Endothelial cell of umbilical vein (primary cell): ENCODE measurements at regions not wholly inside any gene's neighbourhood (a gene's known extent, or its start where the extent isn't known, plus 50 kb on each side); places are given as distances from the start of the nearest gene placed in this dataset.

Source experiments
- BruUV-seq: library from RNA; stranded (reverse); fragments of 400-500 nt; replicated peaks from 2 replicates; lab custom pipeline; 2021; lab: Mats Ljungman, UMichigan
- CTCF ChIA-PET: fragments of 300-600, 350-600 bp; sonication (Branson Sonifier 250); formaldehyde crosslinking; loops from one replicate; lab custom pipeline; 2021; ENCODE audit warnings: antibody characterized with exemption, inconsistent platforms; lab: Charles Lee
- POLR2A ChIA-PET: fragments of 300-600, 350-600 bp; sonication (Branson Sonifier 250); formaldehyde crosslinking; loops from one replicate; lab custom pipeline; 2021; ENCODE audit warnings: antibody characterized with exemption, inconsistent platforms; lab: Charles Lee
- DNase-seq: peaks from one replicate; pipeline ENCODE4 v3.0.0-alpha.2; 2011; ENCODE audit warnings: low read depth, low spot score
- FAIRE-seq: peaks from 2 replicates; lab custom pipeline; 2011; peaks lifted over from hg19 to GRCh38; lab: Jason Lieb, UNC
- H2AFZ ChIP-seq: 2 replicates; pipeline ENCODE4 v1.6.0; 2012; ENCODE audit warnings: low read depth, low read length, control low read depth, inconsistent platforms
- H3K27ac ChIP-seq: 2 replicates; pipeline ENCODE4 v1.5.1; 2011; ENCODE audit warnings: low read depth, mild to moderate bottlenecking, control low read depth, low read length, moderate library complexity; ENCODE audit not compliant: insufficient read depth
- H3K27me3 ChIP-seq, 2 experiments: 2 replicates each; pipeline versions ENCODE4 v1.6.0 to v1.6.1; 2011; ENCODE audit warnings: low read length in 2 of 2, mixed read lengths in 1 of 2; ENCODE audit not compliant: control insufficient read depth in 2 of 2, insufficient read depth in 2 of 2
- H3K36me3 ChIP-seq, 2 experiments: 2 replicates in 1 of 2; 3 replicates in 1 of 2; pipeline ENCODE4 v1.5.1; 2011; ENCODE audit warnings: low read length in 2 of 2, mild to moderate bottlenecking in 1 of 2, moderate library complexity in 1 of 2; ENCODE audit not compliant: control insufficient read depth in 2 of 2, insufficient read depth in 2 of 2; ENCODE audit errors: extremely low read depth in 1 of 2
- H3K4me1 ChIP-seq: 3 replicates; pipeline ENCODE4 v1.5.1; 2011; ENCODE audit warnings: mild to moderate bottlenecking, low read length; ENCODE audit not compliant: control insufficient read depth, insufficient read depth; ENCODE audit errors: extremely low read depth
- H3K4me2 ChIP-seq: 2 replicates; pipeline ENCODE4 v1.6.1; 2011; ENCODE audit warnings: low read length, control low read depth, mixed read lengths; ENCODE audit not compliant: insufficient read depth
- H3K4me3 ChIP-seq, 3 experiments: fragments of 200-600 bp in 1 of 3; sonication (generic), shearing (Covaris generic) in 1 of 3; replicated peaks in 1 of 3; 2 replicates each; pipeline ENCODE4 v1.5.1; 2011 to 2016; ENCODE audit warnings: control low read depth in 3 of 3, low read length in 3 of 3, mild to moderate bottlenecking in 2 of 3, inconsistent platforms in 1 of 3, low read depth in 1 of 3, moderate library complexity in 1 of 3; ENCODE audit not compliant: insufficient read depth in 1 of 3
- H3K79me2 ChIP-seq: 2 replicates; pipeline ENCODE4 v1.6.0; 2012; ENCODE audit warnings: low read length, inconsistent platforms; ENCODE audit not compliant: control insufficient read depth, insufficient read depth
- H3K9ac ChIP-seq: replicated peaks from 2 replicates; pipeline ENCODE3; 2011; ENCODE audit warnings: low read length, control low read depth; ENCODE audit not compliant: insufficient read depth; ENCODE audit errors: extremely low read depth
- H3K9me1 ChIP-seq: replicated peaks from 3 replicates; pipeline ENCODE4 v1.6.0; 2011; ENCODE audit warnings: mild to moderate bottlenecking, low read length; ENCODE audit not compliant: control insufficient read depth, insufficient read depth; ENCODE audit errors: extremely low read depth
- H3K9me3 ChIP-seq: replicated peaks from 2 replicates; pipeline ENCODE4 v1.5.1; 2012; ENCODE audit warnings: low read length, inconsistent platforms; ENCODE audit not compliant: control insufficient read depth, insufficient read depth
- H4K20me1 ChIP-seq: replicated peaks from 2 replicates; pipeline ENCODE3; 2011; ENCODE audit warnings: mild to moderate bottlenecking, low read length; ENCODE audit not compliant: control insufficient read depth, insufficient read depth; ENCODE audit errors: extremely low read depth
- CTCF ChIP-seq, 2 donors: IDR thresholded peaks; 1 replicate in 1 of 2; 2 replicates in 1 of 2; pipeline ENCODE4 v1.5.1; 2011; ENCODE audit warnings: low read length in 2 of 2, mild to moderate bottlenecking in 2 of 2, moderate library complexity in 2 of 2, control low read depth in 1 of 2, inconsistent platforms in 1 of 2, low read depth in 1 of 2; ENCODE audit not compliant: insufficient read depth in 1 of 2; ENCODE audit errors: extremely low read depth in 1 of 2
- EZH2 ChIP-seq: IDR thresholded peaks from 2 replicates; pipeline ENCODE4 v1.6.1; 2012; ENCODE audit warnings: borderline replicate concordance, low read depth, mild to moderate bottlenecking, moderate library complexity, low read length, inconsistent platforms; ENCODE audit not compliant: severe bottlenecking
- FOS ChIP-seq: IDR thresholded peaks from 2 replicates; pipeline ENCODE4 v1.6.1; 2011; ENCODE audit warnings: mild to moderate bottlenecking, low read length, moderate library complexity, borderline replicate concordance; ENCODE audit not compliant: insufficient read depth
- GATA2 ChIP-seq: IDR thresholded peaks from 2 replicates; pipeline ENCODE4 v1.7.0; 2011; ENCODE audit warnings: low read depth, mild to moderate bottlenecking, moderate library complexity, mixed read lengths, low read length; ENCODE audit not compliant: insufficient read length, insufficient read depth
- JUN ChIP-seq: IDR thresholded peaks from 2 replicates; pipeline ENCODE4 v1.6.1; 2011; ENCODE audit warnings: borderline replicate concordance, low read depth; ENCODE audit not compliant: insufficient read length, insufficient read depth
- MYC ChIP-seq: IDR thresholded peaks from one replicate; pipeline ENCODE4 v1.6.1; 2011; ENCODE audit warnings: mild to moderate bottlenecking, low read depth, low read length
- POLR2A ChIP-seq: IDR thresholded peaks from 2 replicates; pipeline ENCODE4 v1.6.1; 2012; ENCODE audit warnings: low read depth, mild to moderate bottlenecking, control low read depth, low read length
- POLR2AphosphoS5 ChIP-seq: IDR thresholded peaks from 2 replicates; pipeline ENCODE4 v1.6.1; 2012; ENCODE audit warnings: low read depth, mild to moderate bottlenecking, control low read depth, low read length, moderate library complexity; ENCODE audit not compliant: insufficient read depth
- dilution Hi-C: fragments of 300-500 bp; cut with MboI; formaldehyde crosslinking; loops from one replicate; pipeline ENCODE4 v1.15.0; 2019; ENCODE audit warnings: low sequenced_read_pairs; ENCODE audit not compliant: extremely low pct_ligation_motif_present
- intact Hi-C: fragments of 100-400 bp; cut with micrococcal nuclease; formaldehyde crosslinking; loops from one replicate; pipeline ENCODE4 v1.10.0; 2022
- TF ChIP-seq, protein P1 (sequence below): IDR thresholded peaks from 2 replicates; pipeline ENCODE4 v1.6.1; 2011; ENCODE audit not compliant: insufficient read depth, insufficient read length

GRCh38 chr17:51397361-51398127 is 137.2 kb downstream of the UTP18 start:
- no peak for FAIRE-seq
- CTCF ChIA-PET, result no interaction called here
- Histone ChIP-seq H2AFZ (no peak overlapping the region), H3K79me2 (no peaks in the 10 kb centered on the region), H3K9ac (no peak overlapping the region), H3K36me3 (no peaks in the 10 kb centered on the region), H3K9me1 (no peaks in the 10 kb centered on the region), H3K27me3 (no peaks in the 10 kb centered on the region), H3K9me3 (no peaks in the 10 kb centered on the region), H3K4me1 (no peaks in the 10 kb centered on the region), H3K4me2 (no peak overlapping the region), H4K20me1 (no peaks in the 10 kb centered on the region), H3K4me3 (no peak overlapping the region), H3K27ac (no peak overlapping the region)
- DNase-seq, result no peak
- BruUV-seq, result no TSS peak
- POLR2A ChIA-PET, result no interaction called here
- intact Hi-C loops (no loop called here), dilution Hi-C loops (no loop called here)
- TF ChIP-seq EZH2 (no peak), FOS (no peak), POLR2AphosphoS5 (no peak), POLR2A (no peak), JUN (no peak), CTCF (IDR thresholded peaks at IDR 0.05; ENCODE audit: extremely low read depth in 1 of 2, insufficient read depth in 1 of 2, low read depth in 1 of 2, low read length in 2 of 2) (no peak), MYC (no peak), GATA2 (no peak)
- TF ChIP-seq, protein P1, sequence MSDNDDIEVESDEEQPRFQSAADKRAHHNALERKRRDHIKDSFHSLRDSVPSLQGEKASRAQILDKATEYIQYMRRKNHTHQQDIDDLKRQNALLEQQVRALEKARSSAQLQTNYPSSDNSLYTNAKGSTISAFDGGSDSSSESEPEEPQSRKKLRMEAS, result no peak
